HL-60 (cell line): ENCODE measurements at regions not wholly inside any gene's neighbourhood (a gene's known extent, or its start where the extent isn't known, plus 50 kb on each side); places are given as distances from the start of the nearest gene placed in this dataset.

ENCODE experiments used
- GABPA ChIP-seq: IDR thresholded peaks from 2 replicates; pipeline ENCODE4 v1.6.1; 2012; ENCODE audit warnings: low read depth
- POLR2AphosphoS5 ChIP-seq: IDR thresholded peaks from 2 replicates; pipeline ENCODE4 v1.6.1; 2012; ENCODE audit warnings: low read depth
- SPI1 ChIP-seq: IDR thresholded peaks from 2 replicates; pipeline ENCODE4 v1.6.1; 2012; ENCODE audit warnings: low read depth, mild to moderate bottlenecking, borderline replicate concordance
- TF ChIP-seq, protein P1 (sequence below): IDR thresholded peaks from one replicate; pipeline ENCODE4 v1.5.1; 2011; ENCODE audit warnings: low read length, control low read depth, inconsistent platforms; ENCODE audit not compliant: insufficient read depth

DNA sequence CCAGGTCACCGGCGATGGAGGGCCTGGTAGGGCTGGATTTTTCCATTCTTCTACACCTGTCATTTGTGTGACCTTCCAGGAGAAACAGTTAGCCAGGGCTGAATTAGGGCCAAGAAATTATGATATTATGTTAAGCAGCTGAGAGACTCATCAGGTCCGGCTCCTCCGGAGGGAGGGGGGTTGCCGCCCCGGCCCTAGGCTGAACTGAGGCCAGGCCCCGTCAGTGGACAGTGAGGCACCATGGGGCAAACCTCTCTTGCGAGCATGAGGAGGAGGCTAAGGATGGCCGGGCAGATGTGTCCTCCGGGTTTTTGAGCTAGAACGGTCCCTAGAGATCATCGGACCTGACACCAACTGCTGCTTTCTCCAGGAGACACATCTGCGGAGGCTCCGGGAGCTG lies 150.1 kb downstream of the SOX11 start:
- no peak for TF ChIP-seq POLR2AphosphoS5
- TF ChIP-seq, protein P1, sequence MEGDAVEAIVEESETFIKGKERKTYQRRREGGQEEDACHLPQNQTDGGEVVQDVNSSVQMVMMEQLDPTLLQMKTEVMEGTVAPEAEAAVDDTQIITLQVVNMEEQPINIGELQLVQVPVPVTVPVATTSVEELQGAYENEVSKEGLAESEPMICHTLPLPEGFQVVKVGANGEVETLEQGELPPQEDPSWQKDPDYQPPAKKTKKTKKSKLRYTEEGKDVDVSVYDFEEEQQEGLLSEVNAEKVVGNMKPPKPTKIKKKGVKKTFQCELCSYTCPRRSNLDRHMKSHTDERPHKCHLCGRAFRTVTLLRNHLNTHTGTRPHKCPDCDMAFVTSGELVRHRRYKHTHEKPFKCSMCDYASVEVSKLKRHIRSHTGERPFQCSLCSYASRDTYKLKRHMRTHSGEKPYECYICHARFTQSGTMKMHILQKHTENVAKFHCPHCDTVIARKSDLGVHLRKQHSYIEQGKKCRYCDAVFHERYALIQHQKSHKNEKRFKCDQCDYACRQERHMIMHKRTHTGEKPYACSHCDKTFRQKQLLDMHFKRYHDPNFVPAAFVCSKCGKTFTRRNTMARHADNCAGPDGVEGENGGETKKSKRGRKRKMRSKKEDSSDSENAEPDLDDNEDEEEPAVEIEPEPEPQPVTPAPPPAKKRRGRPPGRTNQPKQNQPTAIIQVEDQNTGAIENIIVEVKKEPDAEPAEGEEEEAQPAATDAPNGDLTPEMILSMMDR, result no peak
- no peak for TF ChIP-seq GABPA
- no peak for TF ChIP-seq SPI1
